ENCODE measurements at regions not wholly inside any gene's neighbourhood (a gene's known extent, or its start where the extent isn't known, plus 50 kb on each side); places are given as distances from the start of the nearest gene placed in this dataset.

DNA sequence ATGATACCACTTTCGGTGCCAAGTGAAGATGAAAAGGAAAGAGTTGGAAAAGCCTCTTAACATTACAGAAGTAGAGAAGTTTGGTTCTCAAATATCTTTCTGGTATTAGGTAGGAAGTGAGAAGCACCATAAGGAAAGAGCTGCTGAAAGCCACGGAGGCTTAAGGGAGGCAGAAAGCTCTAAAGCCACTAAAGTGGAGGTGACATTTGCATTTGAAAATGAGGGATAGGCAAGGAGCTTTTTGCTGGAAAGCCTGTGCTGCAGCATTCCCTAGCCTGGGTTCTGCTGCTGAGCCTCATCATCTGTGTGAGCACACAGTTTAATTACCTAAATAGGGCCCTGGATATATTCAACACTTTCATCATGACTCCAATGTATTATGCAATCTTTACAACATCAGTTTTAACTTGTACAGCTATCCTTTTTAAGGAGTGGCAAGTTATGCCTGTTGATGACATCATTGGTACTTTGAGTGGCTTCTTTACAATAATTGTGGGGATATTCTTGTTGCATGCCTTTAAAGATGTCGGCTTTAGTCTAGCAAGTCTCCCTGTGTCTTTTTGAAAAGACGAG lies 315.4 kb downstream of the RBM26 start:
- Histone ChIP-seq H3K27ac (ENCODE audit: low read depth, low read length, poor library complexity, severe bottlenecking) (no peak overlapping the region), H3K9me2 (ENCODE audit: insufficient read depth, low read length) (no peaks in the 10 kb centered on the region), H4K20me1 (ENCODE audit: insufficient read depth, low read length) (no peaks in the 10 kb centered on the region), H2AFZ (ENCODE audit: low read length) (no peak overlapping the region), H3K79me2 (ENCODE audit: insufficient read depth, low read depth, low read length) (no peaks in the 10 kb centered on the region), H3K36me3 (ENCODE audit: insufficient read depth, low read length) (no peaks in the 10 kb centered on the region), H3K4me1 (ENCODE audit: insufficient read depth, low read length, poor library complexity, severe bottlenecking) (no peaks in the 10 kb centered on the region), H3K4me2 (ENCODE audit: low read length) (no peak overlapping the region), H3K4me3 (ENCODE audit: low read depth, low read length, poor library complexity, severe bottlenecking) (no peak overlapping the region), H3K9me3 (ENCODE audit: low read length) (no peaks in the 10 kb centered on the region)
- no peak for DNase-seq (ENCODE audit: low spot score)
- no TSS peak for BruUV-seq (replicated peaks)
- intact Hi-C loops (cut with micrococcal nuclease; ENCODE audit: unreplicated experiment), result no loop called here
- no peak for TF ChIP-seq EZH2phosphoT487 (IDR thresholded peaks at IDR 0.05; ENCODE audit: borderline replicate concordance, low read depth, low read length)
- TF ChIP-seq, protein P1, sequence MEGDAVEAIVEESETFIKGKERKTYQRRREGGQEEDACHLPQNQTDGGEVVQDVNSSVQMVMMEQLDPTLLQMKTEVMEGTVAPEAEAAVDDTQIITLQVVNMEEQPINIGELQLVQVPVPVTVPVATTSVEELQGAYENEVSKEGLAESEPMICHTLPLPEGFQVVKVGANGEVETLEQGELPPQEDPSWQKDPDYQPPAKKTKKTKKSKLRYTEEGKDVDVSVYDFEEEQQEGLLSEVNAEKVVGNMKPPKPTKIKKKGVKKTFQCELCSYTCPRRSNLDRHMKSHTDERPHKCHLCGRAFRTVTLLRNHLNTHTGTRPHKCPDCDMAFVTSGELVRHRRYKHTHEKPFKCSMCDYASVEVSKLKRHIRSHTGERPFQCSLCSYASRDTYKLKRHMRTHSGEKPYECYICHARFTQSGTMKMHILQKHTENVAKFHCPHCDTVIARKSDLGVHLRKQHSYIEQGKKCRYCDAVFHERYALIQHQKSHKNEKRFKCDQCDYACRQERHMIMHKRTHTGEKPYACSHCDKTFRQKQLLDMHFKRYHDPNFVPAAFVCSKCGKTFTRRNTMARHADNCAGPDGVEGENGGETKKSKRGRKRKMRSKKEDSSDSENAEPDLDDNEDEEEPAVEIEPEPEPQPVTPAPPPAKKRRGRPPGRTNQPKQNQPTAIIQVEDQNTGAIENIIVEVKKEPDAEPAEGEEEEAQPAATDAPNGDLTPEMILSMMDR (conservative IDR thresholded peaks at IDR 0.05; ENCODE audit: low read length), result no peak
- ChIA-PET CTCF (ENCODE audit: unreplicated experiment) (interaction anchor here (0.6 kb wide), 1 partner anchor 785 kb away, joined by 3 read pairs; no protein-coding TSS in a partner anchor), POLR2A (no interaction called here)

DNA sequence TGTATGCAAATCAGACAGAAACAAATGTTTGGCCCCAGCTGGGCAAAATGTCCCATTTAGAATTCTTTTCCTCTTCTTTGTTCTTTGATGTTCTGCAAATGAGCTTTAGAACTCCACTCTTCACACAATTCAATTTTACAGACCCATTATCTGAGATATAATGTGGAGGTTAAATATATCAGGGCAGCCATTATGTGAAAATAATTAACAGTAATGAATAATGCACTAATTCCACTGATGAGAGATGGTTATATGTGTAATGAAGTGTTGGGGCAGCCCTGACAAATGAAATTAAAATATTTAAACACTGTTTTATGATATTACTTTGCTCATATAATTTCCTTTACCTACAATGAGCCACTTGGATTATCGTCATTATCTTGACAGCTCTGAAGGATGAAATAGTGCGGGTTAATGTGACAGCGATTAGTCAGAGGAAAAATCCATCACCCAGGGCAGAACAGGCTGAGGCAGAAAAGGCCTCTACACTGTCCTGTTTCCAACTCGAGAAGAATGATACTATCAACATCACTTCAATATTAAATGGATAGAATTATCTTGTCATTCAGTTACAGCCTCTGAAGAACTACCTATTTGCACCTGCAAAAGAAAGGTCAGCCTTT lies 321.1 kb downstream of the RBM26 start:
- Histone ChIP-seq H3K79me2 (ENCODE audit: insufficient read depth, low read depth, low read length) (no peaks in the 10 kb centered on the region), H2AFZ (ENCODE audit: low read length) (no peak overlapping the region), H4K20me1 (ENCODE audit: insufficient read depth, low read length) (no peaks in the 10 kb centered on the region), H3K4me3 (ENCODE audit: low read depth, low read length, poor library complexity, severe bottlenecking) (no peak overlapping the region), H3K4me1 (ENCODE audit: insufficient read depth, low read length, poor library complexity, severe bottlenecking) (no peaks in the 10 kb centered on the region), H3K9me2 (ENCODE audit: insufficient read depth, low read length) (no peaks in the 10 kb centered on the region), H3K4me2 (ENCODE audit: low read length) (no peak overlapping the region), H3K27ac (ENCODE audit: low read depth, low read length, poor library complexity, severe bottlenecking) (no peak overlapping the region), H3K9me3 (ENCODE audit: low read length) (no peaks in the 10 kb centered on the region), H3K36me3 (ENCODE audit: insufficient read depth, low read length) (no peaks in the 10 kb centered on the region)
- intact Hi-C loops (cut with micrococcal nuclease; ENCODE audit: unreplicated experiment), result no loop called here
- DNase-seq (ENCODE audit: low spot score), result no peak
- no TSS peak for BruUV-seq (replicated peaks)
- no peak for TF ChIP-seq EZH2phosphoT487 (IDR thresholded peaks at IDR 0.05; ENCODE audit: borderline replicate concordance, low read depth, low read length)
- CTCF ChIA-PET (ENCODE audit: unreplicated experiment), result no interaction called here
- POLR2A ChIA-PET, result no interaction called here

DNA sequence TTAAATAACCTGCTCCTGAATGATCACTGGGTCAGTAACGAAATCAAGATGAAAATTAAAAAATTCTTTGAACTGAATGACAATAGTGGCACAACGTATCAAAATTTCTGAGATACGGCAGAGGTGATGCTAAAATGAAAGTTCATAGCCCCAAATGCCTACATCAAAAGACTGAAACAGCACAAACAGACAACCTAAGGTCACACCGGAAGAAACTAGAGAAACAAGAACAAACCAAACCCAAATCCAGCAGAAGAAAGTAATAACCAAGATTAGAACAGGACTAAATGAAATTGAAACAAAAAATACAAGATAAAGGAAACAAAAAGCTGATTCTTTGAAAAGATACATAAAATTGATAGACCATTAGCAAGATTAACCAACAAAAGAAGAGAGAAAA lies 324.1 kb downstream of the RBM26 start:
- no peaks in the 10 kb centered on the region for H4K20me1 ChIP-seq (ENCODE audit: insufficient read depth, low read length)
- POLR2A ChIA-PET, result no interaction called here

More for the DNA sequence above, 324.1 kb downstream of the RBM26 start:
- Histone ChIP-seq H3K4me2 (ENCODE audit: low read length) (no peak overlapping the region), H3K27ac (ENCODE audit: low read depth, low read length, poor library complexity, severe bottlenecking) (no peak overlapping the region), H3K9me3 (ENCODE audit: low read length) (no peaks in the 10 kb centered on the region), H3K4me3 (ENCODE audit: low read depth, low read length, poor library complexity, severe bottlenecking) (no peak overlapping the region), H3K79me2 (ENCODE audit: insufficient read depth, low read depth, low read length) (no peaks in the 10 kb centered on the region), H3K36me3 (ENCODE audit: insufficient read depth, low read length) (no peaks in the 10 kb centered on the region), H2AFZ (ENCODE audit: low read length) (no peak overlapping the region), H3K4me1 (ENCODE audit: insufficient read depth, low read length, poor library complexity, severe bottlenecking) (no peaks in the 10 kb centered on the region), H3K9me2 (ENCODE audit: insufficient read depth, low read length) (no peaks in the 10 kb centered on the region)
- TF ChIP-seq, protein P1 (conservative IDR thresholded peaks at IDR 0.05; ENCODE audit: low read length), result no peak
- no peak for TF ChIP-seq EZH2phosphoT487 (IDR thresholded peaks at IDR 0.05; ENCODE audit: borderline replicate concordance, low read depth, low read length)
- DNase-seq (ENCODE audit: low spot score), result no peak
- CTCF ChIA-PET (ENCODE audit: unreplicated experiment), result no interaction called here
- intact Hi-C loops (cut with micrococcal nuclease; ENCODE audit: unreplicated experiment), result no loop called here
- BruUV-seq (replicated peaks), result no TSS peak

Measured in OCI-LY7 (cell line).